GM20000 (cell line): ENCODE measurements at regions not wholly inside any gene's neighbourhood (a gene's known extent, or its start where the extent isn't known, plus 50 kb on each side); places are given as distances from the start of the nearest gene placed in this dataset.

Experiments used
- DNase-seq: peaks from one replicate; pipeline ENCODE4 v3.0.0; 2012; ENCODE audit warnings: low spot score
- TF ChIP-seq, protein P1 (sequence below): IDR thresholded peaks from 2 replicates; pipeline ENCODE4 v1.5.1; 2012; ENCODE audit warnings: mild to moderate bottlenecking, control low read depth; ENCODE audit errors: extremely low read depth, missing control alignments

DNA sequence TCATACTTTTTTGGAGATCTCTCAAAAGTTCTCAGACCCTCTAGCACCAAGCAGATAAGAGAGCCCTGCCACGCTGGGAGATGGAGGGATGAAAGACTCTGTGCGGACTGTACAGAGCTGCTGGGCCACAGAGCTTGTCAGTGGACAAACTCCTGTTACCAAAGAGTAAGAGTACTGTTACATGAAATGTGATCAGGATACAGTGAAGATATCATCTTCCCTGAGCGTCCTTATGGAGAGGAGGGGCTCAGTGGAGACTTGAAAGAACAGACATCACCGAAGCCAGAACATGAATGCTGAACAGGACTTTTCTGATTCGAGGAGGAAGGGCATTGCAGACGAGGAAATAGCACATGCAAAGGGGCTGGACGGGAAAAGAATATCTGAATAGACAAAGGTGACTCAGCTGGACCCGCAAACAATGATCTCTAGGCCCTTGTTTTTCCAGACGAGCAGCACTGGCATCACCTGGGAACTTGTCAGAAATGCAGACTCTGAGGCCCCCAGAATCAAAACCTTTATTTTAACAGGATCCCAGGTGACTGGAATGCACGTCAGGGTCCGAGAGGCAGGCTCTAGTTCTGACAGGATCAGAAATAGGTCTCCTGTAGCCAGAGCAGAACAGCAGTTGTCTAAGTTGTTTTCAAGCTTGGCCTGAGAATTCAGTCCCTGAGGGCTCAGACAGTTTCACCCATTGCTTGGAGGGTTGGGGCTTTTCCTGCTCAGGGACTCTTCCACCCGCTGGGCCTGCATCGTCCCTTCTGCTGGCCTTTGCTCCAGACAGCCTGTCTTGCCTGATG is 277.9 kb downstream of the RPLP1 start:
- DNase-seq: no peak
- TF ChIP-seq, protein P1, sequence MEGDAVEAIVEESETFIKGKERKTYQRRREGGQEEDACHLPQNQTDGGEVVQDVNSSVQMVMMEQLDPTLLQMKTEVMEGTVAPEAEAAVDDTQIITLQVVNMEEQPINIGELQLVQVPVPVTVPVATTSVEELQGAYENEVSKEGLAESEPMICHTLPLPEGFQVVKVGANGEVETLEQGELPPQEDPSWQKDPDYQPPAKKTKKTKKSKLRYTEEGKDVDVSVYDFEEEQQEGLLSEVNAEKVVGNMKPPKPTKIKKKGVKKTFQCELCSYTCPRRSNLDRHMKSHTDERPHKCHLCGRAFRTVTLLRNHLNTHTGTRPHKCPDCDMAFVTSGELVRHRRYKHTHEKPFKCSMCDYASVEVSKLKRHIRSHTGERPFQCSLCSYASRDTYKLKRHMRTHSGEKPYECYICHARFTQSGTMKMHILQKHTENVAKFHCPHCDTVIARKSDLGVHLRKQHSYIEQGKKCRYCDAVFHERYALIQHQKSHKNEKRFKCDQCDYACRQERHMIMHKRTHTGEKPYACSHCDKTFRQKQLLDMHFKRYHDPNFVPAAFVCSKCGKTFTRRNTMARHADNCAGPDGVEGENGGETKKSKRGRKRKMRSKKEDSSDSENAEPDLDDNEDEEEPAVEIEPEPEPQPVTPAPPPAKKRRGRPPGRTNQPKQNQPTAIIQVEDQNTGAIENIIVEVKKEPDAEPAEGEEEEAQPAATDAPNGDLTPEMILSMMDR: no peak

DNA sequence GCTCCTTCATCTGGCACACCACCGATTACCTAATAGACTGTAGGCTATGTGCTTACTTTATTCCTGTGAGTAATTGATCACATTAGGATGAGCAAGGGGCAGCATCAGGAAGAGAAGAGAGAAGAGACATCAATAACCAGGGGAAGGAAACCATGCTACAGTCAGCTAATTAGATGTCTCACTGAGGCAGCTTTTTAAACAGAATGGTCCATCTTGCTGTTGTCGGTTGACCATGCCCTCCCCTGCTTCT is 278.4 kb downstream of the RPLP1 start:
- DNase-seq: no peak
- TF ChIP-seq, protein P1: no peak

DNA sequence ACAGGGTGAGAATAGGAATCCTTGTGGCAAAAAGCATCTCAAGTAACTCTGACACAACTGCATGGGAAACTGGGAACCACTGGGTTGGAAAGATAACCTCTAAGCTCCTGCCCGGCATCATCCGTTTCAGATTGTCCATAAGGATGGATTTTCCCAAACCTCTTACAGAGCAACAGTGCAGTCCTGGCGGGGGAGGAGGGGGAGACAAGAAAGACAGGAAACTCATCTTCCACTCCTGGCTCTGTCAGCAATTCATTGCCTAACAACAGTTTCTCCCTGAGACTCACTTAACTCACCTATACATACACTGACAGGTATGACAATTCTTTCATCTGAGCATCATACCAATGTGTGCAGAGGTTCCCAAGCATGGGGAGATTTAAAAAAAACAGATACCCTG is 279.0 kb downstream of the RPLP1 start:
- TF ChIP-seq, protein P1: no peak
- no peak for DNase-seq

DNA sequence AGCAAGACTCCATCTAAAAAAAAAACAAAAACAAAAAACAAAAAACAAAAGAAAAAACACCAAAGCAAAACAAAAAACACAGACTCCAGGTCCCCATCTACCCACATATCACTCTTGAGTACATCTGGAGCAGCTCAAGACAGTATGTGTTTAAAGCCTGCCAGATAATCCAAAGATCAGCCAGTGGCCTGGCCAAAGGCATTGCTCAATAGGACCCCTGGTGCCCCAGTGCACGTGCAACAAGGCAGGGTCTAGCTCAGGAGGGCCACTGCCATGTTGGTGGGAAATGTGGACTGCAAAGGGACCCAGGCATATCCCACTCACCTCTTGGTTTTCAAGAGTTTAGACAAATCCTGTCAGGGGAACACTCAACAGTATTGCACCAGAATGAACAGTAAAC is 279.5 kb downstream of the RPLP1 start:
- no peak for DNase-seq
- TF ChIP-seq, protein P1: no peak

DNA sequence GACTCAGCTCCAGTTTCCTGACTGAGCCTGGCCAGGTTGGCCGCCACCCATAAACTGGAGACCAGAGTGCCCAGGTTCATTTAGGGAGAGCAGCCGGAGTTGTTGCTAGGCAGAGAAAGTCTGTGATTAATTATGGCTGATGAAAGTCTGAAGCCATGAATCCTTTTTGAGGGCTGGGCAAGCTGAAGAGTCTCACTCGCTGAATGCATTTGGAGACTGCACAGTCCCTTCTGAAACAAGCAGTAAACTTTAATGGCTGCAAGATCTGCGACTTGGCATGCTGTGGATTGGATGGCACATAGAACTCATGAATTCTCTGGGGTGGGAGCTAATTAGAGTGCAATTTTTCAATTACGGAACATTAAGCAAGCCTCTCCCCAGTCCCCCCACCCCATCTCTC is 282.1 kb downstream of the RPLP1 start:
- TF ChIP-seq, protein P1: no peak
- DNase-seq: no peak

DNA sequence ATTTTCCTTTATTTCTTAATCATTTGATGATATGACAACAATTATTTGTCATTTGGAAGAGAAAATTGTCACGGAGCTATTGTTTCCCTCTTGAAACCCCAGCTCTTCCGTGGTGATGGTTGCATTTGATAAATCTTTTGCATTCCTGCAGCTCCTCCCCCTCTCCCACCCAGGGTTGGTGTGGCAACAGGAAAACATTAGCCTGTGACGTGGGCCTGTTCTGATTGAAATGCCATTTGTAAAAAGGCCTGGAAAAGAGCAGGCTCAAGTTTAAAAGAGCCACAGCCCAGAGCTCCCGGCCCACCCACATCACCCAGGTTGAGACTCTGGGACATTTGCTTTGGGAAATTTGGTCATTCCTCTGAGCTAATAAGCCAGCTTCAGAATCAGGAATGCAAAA is 282.5 kb downstream of the RPLP1 start:
- no peak for DNase-seq
- TF ChIP-seq, protein P1: no peak

DNA sequence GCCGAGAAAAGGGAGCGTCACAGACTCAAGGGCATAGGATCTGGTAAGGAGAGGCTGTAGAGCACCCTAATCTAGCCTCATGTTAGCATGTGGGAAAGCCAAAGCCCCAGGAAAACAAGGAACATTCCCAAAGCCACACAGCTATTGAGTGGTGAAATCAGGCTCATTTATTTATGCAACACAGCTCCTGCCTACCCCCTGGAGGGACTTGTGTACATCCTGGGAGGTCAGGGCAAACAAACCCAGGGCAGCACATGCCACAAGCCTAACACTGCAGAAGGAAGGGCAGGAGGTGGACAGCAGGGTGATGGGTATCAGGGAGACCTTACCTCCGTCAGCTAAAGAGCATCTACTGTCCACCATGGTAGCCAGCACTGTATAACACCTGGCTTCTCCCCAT is 283.5 kb downstream of the RPLP1 start:
- DNase-seq: no peak
- TF ChIP-seq, protein P1: no peak
